ENCODE measurements at regions not wholly inside any gene's neighbourhood (a gene's known extent, or its start where the extent isn't known, plus 50 kb on each side); places are given as distances from the start of the nearest gene placed in this dataset.

GRCh38 chrX:82087699-82088098 is 885.8 kb downstream of the SH3BGRL start:
- DNase-seq: no peak

- DNase-seq: peak in 2 of 5 experiments; percentile 0 to 39
These were observed 890.4 kb downstream of the SH3BGRL start for GRCh38 chrX:82092307-82092706.

GRCh38 chrX:82125103-82125502 is 923.2 kb downstream of the SH3BGRL start:
- no peak for DNase-seq

- peak in 2 of 5 experiments; percentile 25 to 67 for DNase-seq
These were observed 925.6 kb downstream of the SH3BGRL start for GRCh38 chrX:82127228-82128123.

GRCh38 chrX:82134378-82134777 is 932.5 kb downstream of the SH3BGRL start:
- DNase-seq: peak in 1 of 5 experiments; percentile 47

- DNase-seq: peak in 3 of 5 experiments; percentile 3 to 62 (median 58)
These were observed 940.0 kb downstream of the SH3BGRL start for GRCh38 chrX:82141942-82142341.

GRCh38 chrX:82161195-82161594 is 959.3 kb downstream of the SH3BGRL start:
- no peak for DNase-seq

- DNase-seq: no peak
These were observed 961.8 kb downstream of the SH3BGRL start for GRCh38 chrX:82163701-82164100.

- no peak for DNase-seq
These were observed 995.0 kb downstream of the SH3BGRL start for GRCh38 chrX:82196866-82197265.

GRCh38 chrX:82208975-82209374 is 1007.1 kb downstream of the SH3BGRL start:
- DNase-seq: no peak

- DNase-seq: peak in 1 of 5 experiments; percentile 35
These were observed 1016.5 kb downstream of the SH3BGRL start for GRCh38 chrX:82218361-82218760.

- DNase-seq: no peak
These were observed 1017.2 kb downstream of the SH3BGRL start for GRCh38 chrX:82219129-82219528.

GRCh38 chrX:82224961-82225360 is 1023.1 kb downstream of the SH3BGRL start:
- no peak for DNase-seq

- DNase-seq: no peak
These were observed 1028.1 kb downstream of the SH3BGRL start for GRCh38 chrX:82230013-82230412.

- DNase-seq: no peak
These were observed 1030.8 kb downstream of the SH3BGRL start for GRCh38 chrX:82232679-82233078.

- DNase-seq: no peak
These were observed 1035.4 kb downstream of the SH3BGRL start for GRCh38 chrX:82237328-82237727.

Measured in T-helper 2 cell (primary cell).